ENCODE measurements at regions not wholly inside any gene's neighbourhood (a gene's known extent, or its start where the extent isn't known, plus 50 kb on each side); places are given as distances from the start of the nearest gene placed in this dataset.

GRCh38 chr18:11429876-11430275, 179.5 kb upstream of the SLC35G4 start (continued):
- TF ChIP-seq HNF1A (IDR thresholded peaks at IDR 0.05; ENCODE audit: low read depth), result no peak
- TF ChIP-seq HNF1A (CRISPR knock-in tag; IDR thresholded peaks at IDR 0.05; ENCODE audit: borderline replicate concordance), result no peak
- no peak for TF ChIP-seq SATB2 (CRISPR knock-in tag; IDR thresholded peaks at IDR 0.05)
- TF ChIP-seq DMAP1 (CRISPR knock-in tag; IDR thresholded peaks at IDR 0.05), result no peak
- TF ChIP-seq EHMT2 (IDR thresholded peaks at IDR 0.05; ENCODE audit: borderline replicate concordance, low read depth, low read length), result no peak
- no peak for TF ChIP-seq KLF9 (CRISPR knock-in tag; IDR thresholded peaks at IDR 0.05; ENCODE audit: low read depth)
- no peak for TF ChIP-seq FOXJ3 (CRISPR knock-in tag; IDR thresholded peaks at IDR 0.05; ENCODE audit: borderline replicate concordance)
- no peak for TF ChIP-seq ZNF510 (CRISPR knock-in tag; IDR thresholded peaks at IDR 0.05; ENCODE audit: low read depth)

- no peaks in the 10 kb centered on the region for H3K79me2 ChIP-seq (ENCODE audit: insufficient read depth, low read length)
- no TSS peak for BruUV-seq (replicated peaks)
- ATAC-seq (no peak), DNase-seq (ENCODE audit: low spot score) (no peak), FAIRE-seq (no peak)
- no peak overlapping the region for H3K4me2 ChIP-seq (ENCODE audit: low read depth, low read length)
- no peaks in the 10 kb centered on the region for H4K20me1 ChIP-seq (ENCODE audit: insufficient read depth, low read length)
- no peaks in the 10 kb centered on the region for H3K9me3 ChIP-seq (ENCODE audit: low read length)
- no peak overlapping the region for H3K9ac ChIP-seq (ENCODE audit: insufficient read depth, low read depth, low read length)
- no peak overlapping the region for H2AFZ ChIP-seq (ENCODE audit: low read length)
- no peak for TF ChIP-seq IRF9 (CRISPR knock-in tag; IDR thresholded peaks at IDR 0.05; ENCODE audit: borderline replicate concordance)
- no peak for TF ChIP-seq ZSCAN9 (CRISPR knock-in tag; IDR thresholded peaks at IDR 0.05; ENCODE audit: borderline replicate concordance)
- TF ChIP-seq NRL (CRISPR knock-in tag; IDR thresholded peaks at IDR 0.05; ENCODE audit: borderline replicate concordance), result no peak
- no peak for TF ChIP-seq ZNF24 (IDR thresholded peaks at IDR 0.05)
- WGBS (ENCODE audit: low lambda C conversion rate), result 56% methylated on average over 7 of the region's 7 CpGs
- intact Hi-C loops (cut with micrococcal nuclease; ENCODE audit: unreplicated experiment), result no loop called here
- no peak overlapping the region for H3K4me3 ChIP-seq (replicated peaks in 1 of 3; ENCODE audit: insufficient read depth in 1 of 3, low read depth in 2 of 3, low read length in 3 of 3)
- H3K27me3 ChIP-seq (ENCODE audit: control insufficient read depth in 1 of 2, insufficient read depth in 2 of 2, low read length in 2 of 2), result peaks cover 0 to 3% of the 10 kb centered on the region in 2 experiments; a peak in 1 of 5 replicates
- ChIA-PET POLR2A (no interaction called here), CTCF (ENCODE audit: low intra/inter-chr PET ratio, low total read pairs) (no interaction called here)
- in situ Hi-C loops (cut with HindIII; ENCODE audit: extremely low pct_ligation_motif_present, low pct_unique_long_range_greater_than_20kb), result no loop called here
- H3K27ac ChIP-seq (ENCODE audit: extremely low read length, insufficient read depth, low read length), result no peak overlapping the region
- H3K36me3 ChIP-seq (replicated peaks in 1 of 2; ENCODE audit: control insufficient read depth in 1 of 2, insufficient read depth in 2 of 2, low read length in 2 of 2), result no peaks in the 10 kb centered on the region
- H3K4me1 ChIP-seq (ENCODE audit: insufficient read depth, low read length), result no peaks in the 10 kb centered on the region
Observed at GRCh38 chr18:11425211-11425610, 184.2 kb upstream of the SLC35G4 start.
